ENCODE measurements at regions not wholly inside any gene's neighbourhood (a gene's known extent, or its start where the extent isn't known, plus 50 kb on each side); places are given as distances from the start of the nearest gene placed in this dataset.

GRCh38 chr9:8262625-8263622 is 463.3 kb upstream of the DMAC1 start:
- no peak for FAIRE-seq

GRCh38 chr9:8261737-8262136 is 462.2 kb upstream of the DMAC1 start:
- no peak for FAIRE-seq

DNA sequence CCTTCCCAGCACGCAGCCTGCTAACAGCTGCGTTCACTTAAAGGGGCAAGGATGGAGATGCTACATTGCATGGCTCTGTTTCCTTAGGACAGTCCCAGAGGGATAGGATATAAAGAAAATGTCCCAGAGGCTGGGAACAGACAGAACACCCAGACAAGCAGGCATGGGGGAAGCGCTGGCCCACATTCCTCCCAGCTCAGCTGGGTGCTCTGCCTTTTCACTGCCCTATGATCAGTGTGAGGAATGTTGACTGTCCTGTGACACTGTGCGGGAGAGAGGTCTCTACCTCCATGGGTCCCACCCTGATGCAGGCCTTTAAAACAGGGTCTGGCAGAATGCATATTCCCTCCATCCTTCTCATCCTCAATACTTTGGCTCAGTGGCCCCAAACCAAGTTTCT is 459.4 kb upstream of the DMAC1 start:
- no peak for FAIRE-seq

DNA sequence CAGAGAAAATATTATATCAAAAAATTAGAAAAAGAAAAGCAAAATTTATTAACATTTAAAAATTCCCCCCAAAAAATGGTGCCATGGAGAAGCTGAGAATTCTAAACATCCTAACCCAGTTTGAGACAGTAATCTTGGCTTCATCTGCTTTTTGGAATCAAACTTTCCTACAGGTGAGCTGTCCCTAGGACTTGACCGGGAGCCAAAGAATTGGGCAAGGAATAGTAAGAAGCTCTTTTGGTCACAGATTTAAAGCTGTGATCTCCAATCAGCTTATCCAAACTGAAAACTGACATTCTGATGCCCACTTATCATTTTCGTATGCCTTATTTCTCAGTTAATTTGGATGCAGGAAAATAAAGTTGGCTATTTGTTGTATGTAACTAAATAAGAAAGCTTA is 457.3 kb upstream of the DMAC1 start:
- no peak for FAIRE-seq

DNA sequence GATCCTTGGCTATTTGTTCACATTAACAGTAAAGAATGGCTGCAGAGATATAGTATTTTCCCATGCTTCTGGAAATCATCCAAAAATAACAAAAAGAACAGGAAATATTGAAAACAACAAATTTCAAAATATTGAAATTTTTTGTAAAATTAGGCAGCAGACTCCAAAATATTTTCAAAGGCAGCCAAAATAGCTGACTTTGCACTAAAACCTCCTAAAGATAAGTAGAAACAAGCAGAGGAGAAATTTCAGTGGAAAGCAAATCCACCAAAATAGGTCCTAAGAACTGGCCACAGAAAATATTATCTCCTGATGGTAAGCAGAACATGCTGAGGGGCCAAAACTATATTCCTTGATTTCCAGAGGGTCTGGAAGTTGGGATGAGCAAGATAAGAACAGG is 456.3 kb upstream of the DMAC1 start:
- FAIRE-seq, result no peak

- no peak for FAIRE-seq
Measured at GRCh38 chr9:8254541-8254940, 455.0 kb upstream of the DMAC1 start.

- no peak for FAIRE-seq
Measured at GRCh38 chr9:8252445-8252844, 452.9 kb upstream of the DMAC1 start.

GRCh38 chr9:8251566-8251965 is 452.0 kb upstream of the DMAC1 start:
- no peak for FAIRE-seq

GRCh38 chr9:8244505-8245092 is 445.0 kb upstream of the DMAC1 start:
- no peak for FAIRE-seq

GRCh38 chr9:8241201-8241600 is 441.6 kb upstream of the DMAC1 start:
- FAIRE-seq, result no peak

DNA sequence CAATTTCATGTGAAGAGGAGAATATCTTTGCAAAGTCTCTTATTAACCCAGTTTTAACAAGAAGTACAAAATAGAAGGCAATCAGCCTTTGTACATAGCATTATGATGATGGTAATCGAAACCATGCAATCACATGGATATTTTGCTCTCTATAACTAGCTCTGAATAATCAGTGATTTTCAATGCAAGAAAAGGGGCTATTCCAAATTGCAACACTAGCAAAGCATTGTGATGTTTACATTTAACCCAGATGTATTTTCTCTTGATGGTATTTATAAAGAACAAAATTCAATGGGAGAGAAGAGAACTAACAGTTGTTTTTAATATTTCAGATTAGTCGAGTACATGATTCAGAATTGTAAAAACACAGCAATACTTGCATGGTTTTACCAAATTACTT is 437.5 kb upstream of the DMAC1 start:
- no peak for FAIRE-seq

- FAIRE-seq, result no peak
Measured at GRCh38 chr9:8235489-8235888, 435.9 kb upstream of the DMAC1 start.

DNA sequence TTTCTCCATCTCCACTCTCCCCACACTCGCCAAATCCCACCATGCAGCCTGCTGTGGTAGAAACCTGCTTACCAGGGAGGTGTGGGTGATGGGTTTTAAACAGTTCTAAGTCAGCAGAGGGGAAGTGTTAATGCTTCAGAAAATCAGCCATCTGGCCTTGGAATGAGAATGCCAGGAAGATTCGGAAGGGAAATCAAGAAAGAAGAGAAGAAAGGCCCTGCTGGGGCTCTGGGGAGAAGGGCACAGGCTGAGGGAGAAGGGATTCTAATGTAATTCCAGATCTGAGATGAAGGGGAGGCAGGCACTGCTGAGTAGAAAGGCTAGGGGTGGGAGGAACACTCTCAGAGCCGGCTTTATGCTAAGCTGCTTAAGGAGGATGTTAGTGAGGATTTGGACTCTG is 434.7 kb upstream of the DMAC1 start:
- FAIRE-seq, result no peak

GRCh38 chr9:8232726-8233125 is 433.1 kb upstream of the DMAC1 start:
- FAIRE-seq, result no peak

- no peak for FAIRE-seq
Measured at GRCh38 chr9:8229226-8229625, 429.6 kb upstream of the DMAC1 start.

GRCh38 chr9:8224381-8224801 is 424.8 kb upstream of the DMAC1 start:
- no peak for FAIRE-seq

DNA sequence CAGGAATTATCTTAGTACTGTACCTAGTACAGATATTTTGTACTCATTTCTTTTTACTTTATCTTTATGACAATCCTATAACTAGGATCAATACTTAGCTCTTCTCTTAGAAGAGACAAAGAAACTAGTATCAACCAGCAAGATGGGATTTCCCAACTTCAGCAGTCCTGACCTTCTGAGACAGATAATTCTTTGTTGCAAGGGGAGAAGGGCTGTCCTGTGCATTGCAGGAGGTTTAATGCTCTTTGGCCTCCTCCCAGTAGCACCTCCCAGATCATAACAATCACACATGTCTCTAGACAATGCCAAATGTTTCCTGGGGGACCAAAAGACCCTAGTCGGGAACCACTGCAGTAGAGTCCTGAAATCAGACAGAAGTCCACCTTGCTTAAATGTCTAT is 424.3 kb upstream of the DMAC1 start:
- FAIRE-seq, result no peak

DNA sequence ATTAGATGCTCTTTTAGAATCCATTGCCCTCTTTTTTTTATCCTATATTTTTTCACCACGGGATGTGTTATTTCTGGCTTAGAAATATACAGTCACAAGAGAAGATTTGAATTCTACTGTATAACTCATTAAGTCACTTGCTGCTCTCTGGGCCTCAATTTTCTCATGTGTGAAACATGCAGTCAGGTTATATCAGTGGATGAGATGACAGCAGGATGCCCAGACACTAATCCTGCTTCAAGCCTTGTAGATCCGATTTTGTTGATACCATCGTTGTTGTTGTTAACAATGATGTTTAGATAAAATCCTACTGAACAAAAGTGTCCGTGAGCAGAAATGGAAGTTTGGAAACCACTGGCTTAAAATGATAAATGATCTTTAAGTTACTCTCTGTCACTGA is 421.9 kb upstream of the DMAC1 start:
- no peak for FAIRE-seq

GRCh38 chr9:8208465-8208864 is 408.9 kb upstream of the DMAC1 start:
- FAIRE-seq, result no peak

DNA sequence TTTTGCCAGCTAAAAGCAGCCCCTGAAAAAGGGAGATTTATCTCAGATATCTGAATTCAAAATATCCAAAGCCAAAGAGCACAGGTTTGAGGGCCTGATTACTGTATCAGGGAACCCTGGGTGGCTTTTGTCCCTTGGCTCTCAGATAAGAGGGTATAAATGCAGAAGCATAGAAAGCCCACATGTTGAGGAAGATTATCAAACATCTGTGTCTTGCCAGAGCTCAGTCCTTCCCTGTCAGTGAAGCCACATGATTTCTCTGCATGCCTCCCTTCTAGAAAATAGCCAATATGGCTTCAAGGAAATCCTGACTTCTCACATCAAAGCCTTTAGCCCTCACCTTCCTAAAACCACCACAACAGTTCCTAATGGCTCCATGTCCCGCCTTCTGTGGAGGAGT is 408.0 kb upstream of the DMAC1 start:
- FAIRE-seq, result no peak

GRCh38 chr9:8206720-8207119 is 407.1 kb upstream of the DMAC1 start:
- FAIRE-seq, result no peak

DNA sequence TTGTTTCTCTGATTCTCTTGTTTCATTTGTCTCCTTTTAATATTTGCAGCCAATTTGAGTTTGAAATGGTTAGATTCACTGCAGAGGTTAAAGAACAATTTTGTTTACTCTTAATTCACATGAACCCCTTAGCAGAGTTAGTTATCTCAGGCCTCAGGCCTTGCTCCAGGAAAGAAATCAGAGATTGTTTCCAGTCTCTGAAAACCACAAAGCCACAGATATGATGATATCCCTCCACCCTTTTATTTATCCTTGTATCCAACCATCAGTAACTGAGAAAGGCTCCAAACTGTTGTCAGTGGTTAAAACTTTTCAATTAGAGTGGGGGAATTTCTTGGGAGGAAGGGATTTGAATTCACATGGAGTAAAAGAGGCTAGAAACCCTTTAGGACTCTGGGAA is 406.0 kb upstream of the DMAC1 start:
- FAIRE-seq, result no peak

DNA sequence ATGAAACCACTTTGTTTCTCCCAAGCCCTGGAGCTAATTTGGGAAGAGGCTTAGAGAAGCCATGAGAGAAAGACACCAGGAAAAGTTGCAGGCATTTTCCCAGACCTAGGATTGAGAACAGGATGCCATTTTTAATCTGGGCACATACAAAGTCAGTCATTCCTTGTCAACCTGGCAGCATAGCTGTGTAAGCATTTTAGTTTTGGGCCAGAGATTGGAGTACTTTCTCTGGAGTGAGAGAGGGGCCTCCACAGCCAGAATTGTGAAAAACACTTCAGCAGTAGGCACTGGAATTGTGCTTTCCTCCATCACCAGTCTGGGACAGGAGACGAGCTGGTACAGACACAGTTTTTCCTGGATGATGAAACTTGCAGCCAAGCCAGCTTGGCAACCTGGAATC is 390.3 kb upstream of the DMAC1 start:
- FAIRE-seq, result no peak

DNA sequence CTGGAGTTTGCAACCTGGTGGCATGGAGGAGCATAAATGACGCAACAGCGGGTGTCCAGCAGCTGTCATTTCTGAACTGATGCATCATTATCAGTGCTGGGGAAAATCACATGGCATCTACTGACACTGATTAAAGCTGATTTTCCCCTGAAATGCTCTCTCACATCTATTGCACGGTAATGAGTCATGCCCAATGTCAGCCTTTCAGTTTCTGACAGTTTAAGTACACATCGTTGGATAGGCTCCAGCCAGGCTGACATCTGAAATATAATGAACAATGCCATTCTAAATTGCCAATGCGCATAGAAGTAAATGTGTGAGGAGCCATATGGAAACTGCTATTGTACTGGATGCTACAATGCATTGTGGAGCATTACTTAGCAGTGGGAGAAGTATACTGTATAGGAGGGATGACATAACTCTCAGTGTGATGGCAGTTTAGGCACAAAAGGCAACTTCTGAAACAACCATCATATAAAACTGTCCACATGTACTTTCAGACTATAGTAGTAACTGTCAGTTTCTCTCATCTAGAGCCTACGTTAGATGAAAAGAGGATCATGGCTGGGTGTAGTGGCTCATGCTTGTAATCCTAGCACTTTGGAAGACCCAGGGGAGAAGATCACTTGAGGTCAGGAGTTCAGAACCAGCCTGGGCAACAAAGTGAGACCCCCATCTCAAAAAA is 389.3 kb upstream of the DMAC1 start:
- FAIRE-seq, result no peak
